ENCODE measurements at regions not wholly inside any gene's neighbourhood (a gene's known extent, or its start where the extent isn't known, plus 50 kb on each side); places are given as distances from the start of the nearest gene placed in this dataset.

- no peak for TF ChIP-seq EZH2 (IDR thresholded peaks at IDR 0.05; ENCODE audit: borderline replicate concordance, low read length)
- no peak for TF ChIP-seq CTCF (IDR thresholded peaks at IDR 0.05; ENCODE audit: low read length)
- no peaks in the 10 kb centered on the region for H3K9me2 ChIP-seq (ENCODE audit: low read depth, low read length)
- H3K27ac ChIP-seq (ENCODE audit: low read depth, low read length, poor library complexity, severe bottlenecking), result no peak overlapping the region
- no peak overlapping the region for H3K9ac ChIP-seq (ENCODE audit: low read length)
- H4K20me1 ChIP-seq (ENCODE audit: insufficient read depth, low read length), result no peaks in the 10 kb centered on the region
- no peak overlapping the region for H3K4me3 ChIP-seq (ENCODE audit: low read depth, low read length, poor library complexity, severe bottlenecking)
- H3K79me2 ChIP-seq (ENCODE audit: insufficient read depth, low read length), result no peaks in the 10 kb centered on the region
- no peak overlapping the region for H2AFZ ChIP-seq (ENCODE audit: low read length)
- H3K4me1 ChIP-seq (ENCODE audit: insufficient read depth, low read length, severe bottlenecking), result peaks cover 20% of the 10 kb centered on the region
- H3K9me3 ChIP-seq (ENCODE audit: low read length), result no peaks in the 10 kb centered on the region; the same call in 1 of the 2 replicates
- no peak overlapping the region for H3K4me2 ChIP-seq (ENCODE audit: low read length)
- H3F3A ChIP-seq (ENCODE audit: insufficient read depth, low read length), result no peaks in the 10 kb centered on the region
- H3K27me3 ChIP-seq (ENCODE audit: insufficient read depth, low read length), result no peaks in the 10 kb centered on the region
- no peaks in the 10 kb centered on the region for H3K36me3 ChIP-seq (ENCODE audit: insufficient read depth, low read length)
Observed at GRCh38 chr5:91277093-91277626, 106.0 kb downstream of the ARRDC3 start.

- no peaks in the 10 kb centered on the region for H3K4me1 ChIP-seq (ENCODE audit: insufficient read depth, low read length, severe bottlenecking)
- no peaks in the 10 kb centered on the region for H3K9me2 ChIP-seq (ENCODE audit: low read depth, low read length)
- H3K9me3 ChIP-seq (ENCODE audit: low read length), result no peaks in the 10 kb centered on the region; the same call in 1 of the 2 replicates
- no peaks in the 10 kb centered on the region for H3K79me2 ChIP-seq (ENCODE audit: insufficient read depth, low read length)
- TF ChIP-seq CTCF (IDR thresholded peaks at IDR 0.05; ENCODE audit: low read length) (no peak), EZH2 (IDR thresholded peaks at IDR 0.05; ENCODE audit: borderline replicate concordance, low read length) (no peak)
- H3K9ac ChIP-seq (ENCODE audit: low read length), result no peak overlapping the region
- H3K4me2 ChIP-seq (ENCODE audit: low read length), result no peak overlapping the region
- no peaks in the 10 kb centered on the region for H3F3A ChIP-seq (ENCODE audit: insufficient read depth, low read length)
- no peaks in the 10 kb centered on the region for H4K20me1 ChIP-seq (ENCODE audit: insufficient read depth, low read length)
- H3K4me3 ChIP-seq (ENCODE audit: low read depth, low read length, poor library complexity, severe bottlenecking), result no peak overlapping the region
- H3K36me3 ChIP-seq (ENCODE audit: insufficient read depth, low read length), result no peaks in the 10 kb centered on the region
- H2AFZ ChIP-seq (ENCODE audit: low read length), result no peak overlapping the region
- no peaks in the 10 kb centered on the region for H3K27me3 ChIP-seq (ENCODE audit: insufficient read depth, low read length)
- H3K27ac ChIP-seq (ENCODE audit: low read depth, low read length, poor library complexity, severe bottlenecking), result no peak overlapping the region
Observed at GRCh38 chr5:91272858-91273257, 110.3 kb downstream of the ARRDC3 start.

GRCh38 chr5:91271999-91272398 is 111.1 kb downstream of the ARRDC3 start:
- TF ChIP-seq CTCF (IDR thresholded peaks at IDR 0.05; ENCODE audit: low read length) (no peak), EZH2 (IDR thresholded peaks at IDR 0.05; ENCODE audit: borderline replicate concordance, low read length) (no peak)
- Histone ChIP-seq H3K9ac (ENCODE audit: low read length) (no peak overlapping the region), H3K4me2 (ENCODE audit: low read length) (no peak overlapping the region)

More at GRCh38 chr5:91271999-91272398, 111.1 kb downstream of the ARRDC3 start:
- H4K20me1 ChIP-seq (ENCODE audit: insufficient read depth, low read length), result no peaks in the 10 kb centered on the region
- no peak overlapping the region for H3K4me3 ChIP-seq (ENCODE audit: low read depth, low read length, poor library complexity, severe bottlenecking)
- H3K36me3 ChIP-seq (ENCODE audit: insufficient read depth, low read length), result no peaks in the 10 kb centered on the region
- no peaks in the 10 kb centered on the region for H3K4me1 ChIP-seq (ENCODE audit: insufficient read depth, low read length, severe bottlenecking)
- no peak overlapping the region for H3K27ac ChIP-seq (ENCODE audit: low read depth, low read length, poor library complexity, severe bottlenecking)
- no peaks in the 10 kb centered on the region for H3K9me2 ChIP-seq (ENCODE audit: low read depth, low read length)
- no peaks in the 10 kb centered on the region for H3K79me2 ChIP-seq (ENCODE audit: insufficient read depth, low read length)
- H3K9me3 ChIP-seq (ENCODE audit: low read length), result no peaks in the 10 kb centered on the region; the same call in 1 of the 2 replicates
- H2AFZ ChIP-seq (ENCODE audit: low read length), result no peak overlapping the region
- H3K27me3 ChIP-seq (ENCODE audit: insufficient read depth, low read length), result no peaks in the 10 kb centered on the region
- no peaks in the 10 kb centered on the region for H3F3A ChIP-seq (ENCODE audit: insufficient read depth, low read length)

Data from OCI-LY1 (cell line).